NOMO-1 treated with DMSO at 0.1 percent for 48 hours (cell line): ENCODE measurements at regions not wholly inside any gene's neighbourhood (a gene's known extent, or its start where the extent isn't known, plus 50 kb on each side); places are given as distances from the start of the nearest gene placed in this dataset.
"Not testable (repeated sequence)": the region's sequence is repeated elsewhere in the genome, so short reads cannot be mapped to it uniquely, and the experiment has no call there.

ENCODE experiments used
- DNase-seq: peaks from one replicate; lab custom pipeline; 2025; ENCODE audit not compliant: unreplicated experiment; lab: John Stamatoyannopoulos, UW

DNA sequence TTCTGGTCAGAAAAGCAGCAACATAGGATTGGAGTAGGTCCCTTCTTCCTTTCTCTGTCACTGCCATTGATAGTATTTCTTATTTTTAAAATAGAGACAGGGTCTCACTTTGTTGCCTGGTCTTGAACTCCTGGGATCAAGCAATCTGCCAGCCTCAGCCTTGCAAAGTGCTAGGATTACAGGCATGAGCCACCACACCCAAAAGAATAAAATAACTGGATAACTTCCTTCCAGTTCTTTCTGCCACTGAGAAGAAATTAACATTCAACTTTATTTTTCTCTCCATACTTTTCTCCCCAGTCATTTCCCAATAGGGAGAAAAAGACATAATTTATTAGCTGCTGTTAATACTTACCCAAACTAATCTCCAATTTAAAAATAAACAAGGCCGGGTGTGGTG, 91.9 kb upstream of the MED13 start:
- no peak for DNase-seq

GRCh38 chr17:62154909-62155308, 89.8 kb upstream of the MED13 start:
- no peak for DNase-seq

DNA sequence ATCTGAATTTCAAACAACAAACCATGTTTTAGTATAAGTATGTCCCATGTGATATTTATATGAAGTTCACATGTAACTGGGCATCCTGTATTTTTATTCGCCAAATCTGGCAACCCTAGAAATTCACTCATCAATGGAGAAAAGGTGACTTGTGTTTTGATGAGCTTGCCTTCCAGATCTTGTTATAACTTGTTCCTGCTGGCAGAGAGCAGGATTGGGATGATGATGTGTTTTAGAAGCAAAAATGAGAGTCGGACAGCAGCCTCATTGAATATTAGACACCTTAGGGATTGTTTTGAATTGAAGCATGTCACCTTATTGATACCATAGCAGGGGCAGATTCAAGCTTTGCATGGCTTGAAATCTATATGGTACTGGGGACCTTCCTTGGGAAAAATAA, 85.4 kb upstream of the MED13 start:
- no peak for DNase-seq

DNA sequence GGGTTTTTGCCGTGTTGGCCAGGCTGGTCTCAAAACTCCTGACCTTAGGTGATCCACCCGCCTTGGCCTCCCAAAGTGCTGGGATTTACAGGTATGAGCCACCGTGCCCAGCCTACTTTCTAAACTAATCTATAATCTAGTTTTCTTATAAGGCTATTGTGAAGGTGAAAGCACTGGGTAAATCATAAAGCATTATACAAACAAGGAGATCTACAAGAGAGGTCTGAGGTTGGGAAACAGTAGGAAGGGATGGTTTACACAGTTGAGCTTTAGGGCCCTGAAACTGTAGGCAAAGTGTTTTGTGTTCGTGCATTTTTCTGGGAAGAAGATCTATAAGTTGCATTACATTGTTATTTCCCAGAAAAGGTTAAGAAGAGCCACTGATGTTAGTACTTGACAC, 84.9 kb upstream of the MED13 start:
- no peak for DNase-seq

- no peak for DNase-seq
Measured at GRCh38 chr17:62147284-62147683, 82.2 kb upstream of the MED13 start.

- no peak for DNase-seq
Measured at GRCh38 chr17:62140836-62141235, 75.8 kb upstream of the MED13 start.

DNA sequence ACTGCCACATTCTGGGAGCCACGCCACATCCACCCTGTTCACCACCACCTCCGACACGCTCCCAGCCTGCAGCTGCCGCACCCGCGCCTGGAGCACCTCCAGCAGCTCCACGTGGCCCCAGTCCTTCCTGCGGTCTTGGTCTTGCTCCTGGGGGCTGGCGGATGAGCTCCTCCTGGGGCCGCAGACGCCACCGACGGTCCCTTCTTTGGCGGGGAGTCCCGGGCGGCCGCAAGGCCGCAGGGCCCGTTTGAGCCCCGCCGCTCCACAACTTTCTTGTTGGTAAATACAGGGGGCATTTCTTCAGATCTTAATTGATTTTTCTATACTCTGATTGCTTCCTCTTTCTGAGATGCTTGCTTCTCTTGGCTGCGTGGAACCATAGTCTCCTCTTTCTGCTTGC, 75.3 kb upstream of the MED13 start:
- no peak for DNase-seq

DNA sequence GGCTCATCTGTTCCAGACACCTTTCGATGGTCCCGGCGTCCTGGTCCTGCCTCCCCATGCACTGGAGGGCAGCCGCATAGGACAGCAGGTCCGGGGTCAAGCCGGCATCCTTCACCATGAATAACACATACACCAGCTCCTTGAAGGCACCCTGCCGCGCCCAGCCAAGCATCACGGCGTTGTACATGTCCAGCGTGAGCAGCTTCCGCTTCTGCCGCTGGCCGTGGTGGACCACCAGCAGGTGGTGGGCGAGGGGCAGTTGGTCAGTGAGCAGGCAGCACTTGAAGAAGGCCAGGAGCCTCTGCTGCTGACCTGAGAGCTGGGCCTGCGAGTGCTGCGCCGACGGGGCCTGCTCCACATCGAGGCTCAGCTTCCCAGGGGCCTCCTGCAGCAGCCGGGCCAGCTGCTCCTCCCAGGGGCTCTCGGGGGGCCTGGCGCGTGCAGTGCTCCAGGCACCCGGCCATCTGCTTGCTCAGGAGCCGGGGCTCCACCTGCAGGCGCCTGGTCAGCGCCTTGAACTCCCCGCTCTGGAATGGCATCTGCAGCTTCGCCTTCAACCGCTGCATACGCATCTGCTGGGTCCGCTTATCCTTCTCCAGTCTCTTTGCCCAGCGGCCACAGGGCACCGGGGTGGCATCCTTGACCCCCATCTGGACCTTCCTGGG, 74.7 kb upstream of the MED13 start:
- DNase-seq: not testable (repeated sequence)

- no peak for DNase-seq
Measured at GRCh38 chr17:62139141-62139540, 74.1 kb upstream of the MED13 start.

DNA sequence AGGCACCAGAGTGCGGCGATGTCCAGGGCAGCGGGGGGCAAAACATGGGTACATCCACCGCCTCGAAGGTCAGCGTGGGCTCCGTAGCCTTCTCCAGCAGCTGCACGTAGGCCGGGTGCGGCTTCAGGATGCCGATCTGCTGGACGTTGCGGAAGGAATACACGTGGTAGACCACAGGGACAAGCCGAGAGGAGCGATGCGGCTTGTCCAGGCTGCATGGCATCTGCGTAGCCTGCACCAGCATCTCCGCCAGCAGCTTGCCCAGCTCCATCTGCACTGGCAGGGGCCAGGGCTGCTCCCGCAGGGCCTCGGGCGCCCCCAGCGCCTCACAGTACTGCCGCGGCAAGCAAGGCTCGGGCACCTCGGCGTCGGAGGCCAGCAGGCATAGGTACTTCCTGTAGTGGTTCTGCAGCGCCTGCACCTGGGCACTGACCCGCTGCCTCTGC, 73.6 kb upstream of the MED13 start:
- DNase-seq: not testable (repeated sequence)

GRCh38 chr17:62137734-62138624, 72.9 kb upstream of the MED13 start:
- not testable (repeated sequence) for DNase-seq

- not testable (repeated sequence) for DNase-seq
Measured at GRCh38 chr17:62137013-62137733, 72.1 kb upstream of the MED13 start.

- no peak for DNase-seq
Measured at GRCh38 chr17:62135742-62136141, 70.7 kb upstream of the MED13 start.

DNA sequence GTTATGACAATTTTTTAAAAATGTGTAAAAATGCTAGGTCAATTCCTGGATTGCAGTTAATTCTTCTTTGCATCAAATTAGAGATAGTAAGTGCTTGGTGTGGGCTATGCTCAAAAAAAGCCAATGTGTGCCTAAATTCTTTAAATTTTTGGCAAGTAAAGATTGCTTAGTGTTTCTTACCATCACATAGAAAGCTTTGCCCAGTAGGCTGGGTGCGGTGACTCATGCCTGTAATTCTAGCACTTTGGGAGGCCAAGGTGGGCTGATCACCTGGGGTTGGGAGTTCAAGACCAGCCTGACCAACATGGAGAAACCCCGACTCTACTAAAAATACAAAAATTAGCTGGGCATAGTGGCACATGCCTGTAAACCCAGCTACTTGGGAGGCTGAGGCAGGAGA, 70.0 kb upstream of the MED13 start:
- DNase-seq: not testable (repeated sequence)

DNA sequence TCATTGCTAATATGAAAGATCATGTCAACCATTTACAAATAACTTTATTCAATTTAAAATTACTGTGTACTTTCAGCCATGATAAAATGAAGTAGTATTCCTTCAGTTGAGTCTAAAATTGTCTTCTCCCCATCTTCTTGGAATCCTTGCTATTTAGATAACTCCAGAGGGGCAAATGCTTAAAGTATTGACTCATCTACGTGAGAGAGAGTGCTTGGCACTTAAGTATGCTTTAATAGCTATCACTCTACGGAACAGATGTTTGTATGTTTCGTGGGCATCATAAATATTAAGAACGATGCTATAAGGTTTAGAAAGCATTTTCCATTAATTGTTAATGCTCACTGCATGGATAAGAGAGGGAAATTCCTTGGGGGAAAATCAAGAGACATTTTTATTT, 69.3 kb upstream of the MED13 start:
- no peak for DNase-seq

DNA sequence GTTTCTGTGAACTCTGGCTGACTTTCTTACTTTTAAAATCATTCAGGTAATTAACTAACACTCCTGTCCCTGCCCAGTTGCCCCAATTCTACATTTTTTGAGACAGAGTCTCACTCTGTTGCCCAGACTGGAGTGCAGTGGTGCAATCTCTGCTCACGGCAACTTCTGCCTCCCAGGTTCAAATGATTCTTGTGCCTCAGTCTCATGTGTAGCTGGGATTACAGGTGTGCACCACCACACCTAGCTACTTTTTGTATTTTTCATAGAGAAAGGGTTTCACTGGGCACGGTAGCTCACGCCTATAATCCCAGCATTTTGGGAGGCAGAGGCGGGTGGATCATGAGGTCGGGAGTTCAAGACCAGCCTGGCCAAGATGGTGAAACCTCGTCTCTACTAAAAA, 66.2 kb upstream of the MED13 start:
- not testable (repeated sequence) for DNase-seq

DNA sequence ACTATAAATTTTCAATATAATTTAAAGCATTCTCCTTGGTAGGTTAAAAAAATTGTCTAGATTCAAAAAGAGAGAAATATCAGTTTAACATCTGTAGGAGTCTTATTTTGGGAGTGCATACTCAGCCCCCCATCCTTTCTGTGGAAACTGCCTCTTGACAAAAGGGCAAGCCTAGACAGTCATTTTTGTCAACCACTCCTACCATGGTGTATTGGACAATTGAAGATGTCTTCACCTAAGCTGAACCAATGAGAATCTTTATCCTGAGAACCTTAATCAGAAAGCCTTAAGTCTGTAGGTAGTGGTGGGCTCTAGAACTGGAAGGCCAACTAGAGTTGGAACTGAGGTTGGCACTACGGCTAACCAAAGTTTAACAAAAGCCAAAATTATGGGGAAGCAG, 65.7 kb upstream of the MED13 start:
- DNase-seq: no peak

DNA sequence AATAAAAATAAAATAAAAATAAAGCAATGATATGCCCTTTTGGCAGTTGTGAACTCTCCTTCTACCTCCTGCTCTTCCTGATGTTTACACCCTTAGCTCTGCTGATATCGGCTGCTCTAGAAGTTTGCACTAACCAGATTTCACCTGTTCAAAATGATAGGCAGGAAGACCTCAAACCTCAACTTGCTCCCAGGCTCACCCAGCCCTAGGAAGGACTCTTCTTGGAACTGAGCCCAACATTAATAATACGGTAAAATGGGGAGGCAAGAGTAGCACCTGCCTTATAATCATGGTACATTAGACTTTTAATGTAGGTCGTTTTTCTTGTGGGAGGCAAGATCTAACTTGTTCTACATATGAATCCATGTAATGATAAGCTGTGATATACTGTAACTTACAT, 61.2 kb upstream of the MED13 start:
- DNase-seq: no peak

- DNase-seq: no peak
Measured at GRCh38 chr17:62125307-62125706, 60.2 kb upstream of the MED13 start.

- no peak for DNase-seq
Measured at GRCh38 chr17:62121025-62121730, 56.1 kb upstream of the MED13 start.

- peak; percentile 36 for DNase-seq
Measured at GRCh38 chr17:62119373-62119772, 54.3 kb upstream of the MED13 start.
